ES-I3 (cell line): ENCODE measurements at regions not wholly inside any gene's neighbourhood (a gene's known extent, or its start where the extent isn't known, plus 50 kb on each side); places are given as distances from the start of the nearest gene placed in this dataset.
"Not testable (repeated sequence)": the region's sequence is repeated elsewhere in the genome, so short reads cannot be mapped to it uniquely, and the experiment has no call there.

Experiments used
- H3K36me3 ChIP-seq: 2 replicates; pipeline ENCODE4 v1.6.1; 2013; ENCODE audit warnings: mild to moderate bottlenecking, low read length, control low read depth, moderate library complexity; ENCODE audit not compliant: insufficient read depth
- H3K4me1 ChIP-seq: 2 replicates; pipeline ENCODE4 v1.6.1; 2013; ENCODE audit warnings: mild to moderate bottlenecking, control low read depth, low read length; ENCODE audit not compliant: insufficient read depth
- H3K9ac ChIP-seq: 2 replicates; pipeline ENCODE4 v1.6.1; 2013; ENCODE audit warnings: low read depth, mild to moderate bottlenecking, low read length, moderate library complexity
- H3K9me3 ChIP-seq: 2 replicates; pipeline ENCODE4 v1.6.1; 2013; ENCODE audit warnings: mild to moderate bottlenecking, low read length, moderate library complexity; ENCODE audit not compliant: control insufficient read depth, insufficient read depth

GRCh38 chr16:46381344-46381743 lies 239.8 kb downstream of the SHCBP1 start:
- not testable (repeated sequence) for H3K4me1 ChIP-seq, H3K9ac ChIP-seq

More at GRCh38 chr16:46381344-46381743, 239.8 kb downstream of the SHCBP1 start:
- H3K9me3 ChIP-seq, H3K36me3 ChIP-seq: not testable (repeated sequence)
